IMR-90 (cell line): ENCODE measurements at regions not wholly inside any gene's neighbourhood (a gene's known extent, or its start where the extent isn't known, plus 50 kb on each side); places are given as distances from the start of the nearest gene placed in this dataset.

Experiments
- BHLHE40 ChIP-seq: fragments of 150-350 bp; IDR thresholded peaks from 2 replicates; pipeline ENCODE4 v1.6.1; 2016; ENCODE audit warnings: mild to moderate bottlenecking, low read depth, low read length
- CEBPB ChIP-seq: IDR thresholded peaks from 2 replicates; pipeline ENCODE4 v1.6.1; 2012; ENCODE audit warnings: low read depth, low read length, improper control_type of control experiment
- CHD1 ChIP-seq: IDR thresholded peaks from 2 replicates; pipeline ENCODE4 v1.6.1; 2012; ENCODE audit warnings: low read depth, low read length, improper control_type of control experiment
- CTCF ChIP-seq: conservative IDR thresholded peaks from 2 replicates; pipeline ENCODE4 v1.5.1; 2012; ENCODE audit warnings: mild to moderate bottlenecking, low read depth, low read length, improper control_type of control experiment
- ELK1 ChIP-seq: fragments of 150-350 bp; IDR thresholded peaks from 2 replicates; pipeline ENCODE4 v1.6.1; 2016; ENCODE audit warnings: low read depth, mild to moderate bottlenecking, low read length, moderate library complexity, borderline replicate concordance
- FOS ChIP-seq: fragments of 150-350 bp; IDR thresholded peaks from 2 replicates; pipeline ENCODE4 v1.6.1; 2016; ENCODE audit warnings: low read depth, low read length
- MAZ ChIP-seq: IDR thresholded peaks from 2 replicates; pipeline ENCODE4 v1.6.1; 2012; ENCODE audit warnings: low read depth, mild to moderate bottlenecking, low read length, improper control_type of control experiment, moderate library complexity, borderline replicate concordance
- MXI1 ChIP-seq: IDR thresholded peaks from 2 replicates; pipeline ENCODE4 v1.6.1; 2012; ENCODE audit warnings: low read depth, mild to moderate bottlenecking, low read length, moderate library complexity, borderline replicate concordance
- POLR2A ChIP-seq: IDR thresholded peaks from 2 replicates; pipeline ENCODE4 v1.6.1; 2012; ENCODE audit warnings: mild to moderate bottlenecking, low read depth, low read length
- RAD21 ChIP-seq: IDR thresholded peaks from 2 replicates; pipeline ENCODE4 v1.6.1; 2012; ENCODE audit warnings: low read length, improper control_type of control experiment
- RCOR1 ChIP-seq: IDR thresholded peaks from 2 replicates; pipeline ENCODE4 v1.6.1; 2012; ENCODE audit warnings: mild to moderate bottlenecking, low read length, improper control_type of control experiment; ENCODE audit not compliant: insufficient replicate concordance
- RFX5 ChIP-seq: IDR thresholded peaks from 2 replicates; pipeline ENCODE4 v1.8.0; 2012; ENCODE audit warnings: low read depth, mild to moderate bottlenecking, low read length, moderate library complexity
- SMC3 ChIP-seq: fragments of 150-350 bp; IDR thresholded peaks from 2 replicates; pipeline ENCODE4 v1.6.1; 2016; ENCODE audit warnings: low read depth, mild to moderate bottlenecking, antibody characterized with exemption, low read length, moderate library complexity
- USF2 ChIP-seq: fragments of 150-350 bp; IDR thresholded peaks from 2 replicates; pipeline ENCODE4 v1.6.1; 2017; ENCODE audit warnings: mild to moderate bottlenecking, antibody characterized with exemption, low read length, low read depth

- TF ChIP-seq RAD21 = no peak
- no peak for TF ChIP-seq CTCF
- no peak for TF ChIP-seq POLR2A
- TF ChIP-seq CEBPB = no peak
- TF ChIP-seq MXI1 = no peak
- TF ChIP-seq BHLHE40 = no peak
- TF ChIP-seq RCOR1 = no peak
- TF ChIP-seq RFX5 = no peak
- TF ChIP-seq FOS = no peak
- TF ChIP-seq CHD1 = no peak
- no peak for TF ChIP-seq MAZ
- TF ChIP-seq ELK1 = no peak
- TF ChIP-seq SMC3 = no peak
- TF ChIP-seq USF2 = no peak
Observed at GRCh38 chr2:15890124-15890754, 50.1 kb upstream of the MYCN start.
